Liver (tissue), 8 donors: ENCODE measurements at regions not wholly inside any gene's neighbourhood (a gene's known extent, or its start where the extent isn't known, plus 50 kb on each side); places are given as distances from the start of the nearest gene placed in this dataset.
"Not testable (repeated sequence)": the region's sequence is repeated elsewhere in the genome, so short reads cannot be mapped to it uniquely, and the experiment has no call there.

ENCODE experiments used
- DNase-seq: peaks from one replicate; pipeline ENCODE4 v3.0.0-alpha.2; 2017; ENCODE audit warnings: low spot score
- H3K27ac ChIP-seq, 2 donors: one replicate each; pipeline ENCODE4 v1.7.0; 2013; ENCODE audit warnings: inconsistent platforms in 2 of 2, low read length in 2 of 2, control low read depth in 1 of 2, low read depth in 1 of 2, mild to moderate bottlenecking in 1 of 2
- H3K27me3 ChIP-seq, 4 donors: one replicate each; pipeline versions ENCODE4 v1.6.1 to v1.7.0; 2013; ENCODE audit warnings: low read length in 3 of 4, inconsistent platforms in 1 of 4, mild to moderate bottlenecking in 1 of 4, moderate library complexity in 1 of 4; ENCODE audit not compliant: control insufficient read depth in 4 of 4, insufficient read depth in 4 of 4
- H3K36me3 ChIP-seq, 4 donors: one replicate each; pipeline versions ENCODE4 v1.6.1 to v1.7.0; 2013; ENCODE audit warnings: low read length in 3 of 4, mild to moderate bottlenecking in 3 of 4, low read depth in 1 of 4, moderate library complexity in 1 of 4; ENCODE audit not compliant: control insufficient read depth in 4 of 4, insufficient read depth in 3 of 4
- H3K4me1 ChIP-seq, 4 donors: one replicate each; pipeline versions ENCODE4 v1.6.1 to v1.7.0; 2013; ENCODE audit warnings: low read length in 3 of 4, mild to moderate bottlenecking in 3 of 4, moderate library complexity in 1 of 4; ENCODE audit not compliant: control insufficient read depth in 4 of 4, insufficient read depth in 4 of 4
- H3K4me3 ChIP-seq, 3 donors: one replicate each; pipeline versions ENCODE4 v1.6.1 to v1.7.0; 2013; ENCODE audit warnings: low read length in 3 of 3, control low read depth in 1 of 3, low read depth in 1 of 3, mild to moderate bottlenecking in 1 of 3
- H3K9ac ChIP-seq, 2 donors: one replicate each; pipeline ENCODE4 v1.7.0; 2013; ENCODE audit warnings: low read length in 2 of 2, mild to moderate bottlenecking in 2 of 2, moderate library complexity in 2 of 2, control low read depth in 1 of 2, low read depth in 1 of 2
- H3K9me3 ChIP-seq, 4 donors: one replicate each; pipeline versions ENCODE4 v1.6.1 to v1.7.0; 2013; ENCODE audit warnings: low read length in 3 of 4; ENCODE audit not compliant: control insufficient read depth in 4 of 4
- CTCF ChIP-seq: fragments of 150-350 bp; IDR thresholded peaks from 2 replicates; pipeline ENCODE4 v1.5.1; 2017; ENCODE audit warnings: improper control_type of control experiment, low read depth, low read length; ENCODE audit not compliant: missing input control
- GABPA ChIP-seq, 2 donors: IDR thresholded peaks in 1 of 2; conservative IDR thresholded peaks in 1 of 2; 2 replicates each; pipeline ENCODE4 v1.6.1; 2016; ENCODE audit warnings: antibody characterized with exemption in 2 of 2, mild to moderate bottlenecking in 1 of 2, moderate library complexity in 1 of 2
- HNF4A ChIP-seq, 2 donors: conservative IDR thresholded peaks; 2 replicates each; pipeline ENCODE4 v1.6.1; 2016; ENCODE audit warnings: antibody characterized with exemption in 2 of 2, mild to moderate bottlenecking in 2 of 2
- HNF4G ChIP-seq: IDR thresholded peaks from 2 replicates; pipeline ENCODE4 v1.6.1; 2016; ENCODE audit warnings: antibody characterized with exemption
- REST ChIP-seq: IDR thresholded peaks from 2 replicates; pipeline ENCODE4 v1.6.1; 2016; ENCODE audit warnings: antibody characterized with exemption, mild to moderate bottlenecking
- WGBS: extraction: QIAGEN DNeasy Blood & Tissue Kit; methylation state at CpG from one replicate; pipeline ENCODE4 v1.1.7; 2013; 5-methylcytosine and 5-hydroxymethylcytosine counted together
- donor health status: healthy.
- donor health status: healthy.
- donor health status: healthy.
- donor health status: healthy.
- donor health status: healthy.

GRCh38 chr12:131242741-131243496, 289.2 kb downstream of the ADGRD1 start:
- TF ChIP-seq HNF4G (no peak), REST (no peak), HNF4A (conservative IDR thresholded peaks at IDR 0.05) (no peak), CTCF (no peak), GABPA (IDR thresholded peaks at IDR 0.05 in 1 of 2, conservative IDR thresholded peaks at IDR 0.05 in 1 of 2) (peak in 1 of 2 donors; percentile 53)
- no peaks in the 10 kb centered on the region for H3K36me3 ChIP-seq
- no peak overlapping the region for H3K9ac ChIP-seq
- 85% methylated on average over 5 of the region's 5 CpGs for WGBS
- H3K4me3 ChIP-seq: no peak overlapping the region
- peaks cover 0 to 3% (median 0%) of the 10 kb centered on the region in 4 donors for H3K9me3 ChIP-seq
- H3K4me1 ChIP-seq: no peaks in the 10 kb centered on the region
- peaks cover 0 to 3% (median 0%) of the 10 kb centered on the region in 4 donors for H3K27me3 ChIP-seq
- no peak overlapping the region for H3K27ac ChIP-seq
- no peak for DNase-seq

DNA sequence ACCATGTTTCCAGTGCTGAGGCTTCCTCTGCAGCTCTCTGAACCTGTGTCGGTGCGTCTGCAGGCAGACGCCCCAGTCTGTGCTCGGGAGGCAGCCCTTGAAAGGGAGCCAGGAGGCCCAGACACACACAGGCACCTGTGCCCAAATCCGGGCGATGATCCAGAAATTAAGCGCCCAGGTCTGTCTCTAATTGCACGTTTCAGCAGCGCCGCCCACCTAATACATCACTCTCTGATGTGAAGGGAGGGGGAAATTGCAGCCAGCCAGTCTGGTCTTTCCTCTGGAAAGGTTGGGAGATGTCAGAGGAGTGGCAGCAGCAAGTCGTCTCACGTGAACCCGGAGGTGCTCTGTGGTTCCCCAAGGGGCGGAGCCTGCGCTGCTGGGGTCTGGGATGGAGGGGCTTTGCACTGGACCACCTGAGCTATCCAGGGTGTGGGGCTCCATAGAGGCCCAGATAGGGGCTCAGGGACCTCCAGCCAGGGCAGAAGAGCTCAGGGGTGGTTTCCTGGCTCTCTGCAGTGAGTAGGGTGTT, 290.5 kb downstream of the ADGRD1 start:
- not testable (repeated sequence) for H3K9ac ChIP-seq, H3K9me3 ChIP-seq, H3K36me3 ChIP-seq, H3K27ac ChIP-seq, H3K4me3 ChIP-seq, DNase-seq, H3K4me1 ChIP-seq, H3K27me3 ChIP-seq
- WGBS: 88% methylated on average over 9 of the region's 15 CpGs

DNA sequence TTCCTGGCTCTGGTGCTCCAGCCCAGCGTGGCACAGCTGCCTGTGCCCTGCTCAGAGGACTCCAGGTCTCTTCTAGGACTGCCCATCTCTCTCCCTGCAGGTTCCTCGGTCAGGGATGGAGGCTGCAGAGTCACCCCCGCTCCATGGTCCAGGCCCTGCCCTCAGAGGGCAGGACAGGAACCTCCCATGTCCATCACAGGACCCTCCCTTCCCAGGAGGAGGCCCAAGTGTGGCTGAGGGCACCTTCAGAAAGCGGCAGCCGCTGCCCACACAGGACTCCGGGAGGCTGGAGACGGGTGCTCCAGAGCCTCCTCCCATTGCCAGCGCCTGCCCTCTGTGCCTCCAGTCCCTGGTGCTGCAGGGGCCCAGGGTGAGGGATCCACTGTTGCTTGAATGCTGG, 291.5 kb downstream of the ADGRD1 start:
- not testable (repeated sequence) for H3K9ac ChIP-seq, H3K27me3 ChIP-seq, H3K36me3 ChIP-seq, H3K4me1 ChIP-seq, DNase-seq, H3K9me3 ChIP-seq, H3K4me3 ChIP-seq, H3K27ac ChIP-seq
- WGBS: 88% methylated on average over 8 of the region's 8 CpGs
